HCT116 (cell line): ENCODE measurements at regions not wholly inside any gene's neighbourhood (a gene's known extent, or its start where the extent isn't known, plus 50 kb on each side); places are given as distances from the start of the nearest gene placed in this dataset.

ENCODE experiments used
- CTCF ChIP-seq, 3 experiments: fragments of 200-600 bp in 1 of 3; sonication (generic) in 1 of 3; IDR thresholded peaks in 2 of 3; conservative IDR thresholded peaks in 1 of 3; 2 replicates each; pipeline ENCODE4 v1.5.1; 2012 to 2017; ENCODE audit warnings: low read depth in 2 of 3, low read length in 2 of 3, antibody characterized with exemption in 1 of 3, borderline replicate concordance in 1 of 3, control low read depth in 1 of 3, mild to moderate bottlenecking in 1 of 3, mixed read lengths in 1 of 3, mixed run types in 1 of 3, moderate library complexity in 1 of 3; ENCODE audit not compliant: insufficient read depth in 1 of 3
- EZH2 ChIP-seq: fragments of 200-600 bp; sonication (generic); IDR thresholded peaks from 2 replicates; pipeline ENCODE4 v1.6.1; 2017; ENCODE audit warnings: antibody characterized with exemption, mixed run types
- POLR2A ChIP-seq: IDR thresholded peaks from 2 replicates; pipeline ENCODE4 v1.7.0; 2011; ENCODE audit warnings: borderline replicate concordance; ENCODE audit not compliant: insufficient read depth, insufficient read length; ENCODE audit errors: extremely low read depth
- POLR2AphosphoS5 ChIP-seq: IDR thresholded peaks from 2 replicates; pipeline ENCODE4 v1.6.1; 2011; ENCODE audit warnings: mild to moderate bottlenecking, low read depth, low read length, moderate library complexity
- SRF ChIP-seq: IDR thresholded peaks from 2 replicates; pipeline ENCODE4 v1.6.1; 2012; ENCODE audit warnings: low read depth
- TF ChIP-seq, protein P1 (sequence below): IDR thresholded peaks from 2 replicates; pipeline ENCODE4 v1.6.1; 2012

DNA sequence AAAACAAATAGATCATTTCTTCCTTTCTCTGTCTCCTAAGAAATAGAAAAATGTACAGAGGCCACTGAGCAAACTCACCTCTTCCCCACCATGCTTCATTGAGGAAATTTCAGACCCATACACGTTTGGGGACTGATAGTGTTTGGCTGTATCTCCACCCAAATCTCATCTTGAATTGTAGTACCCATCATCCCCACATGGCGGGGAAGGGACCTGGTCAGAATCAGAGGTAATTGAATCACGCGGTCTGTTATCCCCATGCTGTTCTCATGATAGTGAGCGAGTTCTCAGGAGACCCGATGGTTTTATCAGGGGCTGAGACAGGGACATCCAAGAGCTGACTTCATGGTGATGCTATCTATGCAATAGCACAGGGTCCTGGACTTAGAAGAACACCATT, 1655.8 kb downstream of the MAT2B start:
- TF ChIP-seq CTCF (IDR thresholded peaks at IDR 0.05 in 2 of 3, conservative IDR thresholded peaks at IDR 0.05 in 1 of 3; ENCODE audit: borderline replicate concordance in 1 of 3, insufficient read depth in 1 of 3, low read depth in 2 of 3, low read length in 2 of 3) = 0 out of 6 replicates have a peak, but pooled peaks of 1 of the 3 experiments have one; percentile 11
- TF ChIP-seq EZH2 = no peak
- TF ChIP-seq POLR2AphosphoS5 = no peak
- no peak for TF ChIP-seq POLR2A
- no peak for TF ChIP-seq SRF
- TF ChIP-seq, protein P1, sequence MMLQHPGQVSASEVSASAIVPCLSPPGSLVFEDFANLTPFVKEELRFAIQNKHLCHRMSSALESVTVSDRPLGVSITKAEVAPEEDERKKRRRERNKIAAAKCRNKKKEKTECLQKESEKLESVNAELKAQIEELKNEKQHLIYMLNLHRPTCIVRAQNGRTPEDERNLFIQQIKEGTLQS = no peak
